Brain microvascular endothelial cell (primary cell): ENCODE measurements at regions not wholly inside any gene's neighbourhood (a gene's known extent, or its start where the extent isn't known, plus 50 kb on each side); places are given as distances from the start of the nearest gene placed in this dataset.

Experiments
- DNase-seq: peaks from one replicate; pipeline ENCODE4 v3.0.0-alpha.2; 2020
- H3K27ac ChIP-seq: fragments of 250-450 bp; sonication (Bioruptor Pico); 2 replicates; pipeline ENCODE4 v1.5.1; 2020; ENCODE audit warnings: mild to moderate bottlenecking, moderate library complexity
- H3K27me3 ChIP-seq: fragments of 250-450 bp; sonication (Bioruptor Pico); replicated peaks from 2 replicates; pipeline ENCODE4 v1.5.1; 2020; ENCODE audit warnings: mild to moderate bottlenecking
- H3K36me3 ChIP-seq: fragments of 250-450 bp; sonication (Bioruptor Pico); replicated peaks from 2 replicates; pipeline ENCODE4 v1.5.1; 2020; ENCODE audit warnings: mild to moderate bottlenecking
- H3K4me3 ChIP-seq: 2 replicates; pipeline ENCODE4 v1.5.1; 2011; ENCODE audit warnings: low read depth, mild to moderate bottlenecking, control low read depth, low read length, moderate library complexity
- in situ Hi-C: cut with HindIII; loops from 2 replicates; pipeline ENCODE4 v1.10.0; 2017; ENCODE audit warnings: low sequenced_read_pairs, low pct_ligation_motif_present
- TF ChIP-seq, protein P1 (sequence below): IDR thresholded peaks from 2 replicates; pipeline ENCODE4 v1.5.1; 2011; ENCODE audit warnings: low read depth, mild to moderate bottlenecking, moderate library complexity, low read length, control low read depth, inconsistent platforms; ENCODE audit errors: missing control alignments

DNA sequence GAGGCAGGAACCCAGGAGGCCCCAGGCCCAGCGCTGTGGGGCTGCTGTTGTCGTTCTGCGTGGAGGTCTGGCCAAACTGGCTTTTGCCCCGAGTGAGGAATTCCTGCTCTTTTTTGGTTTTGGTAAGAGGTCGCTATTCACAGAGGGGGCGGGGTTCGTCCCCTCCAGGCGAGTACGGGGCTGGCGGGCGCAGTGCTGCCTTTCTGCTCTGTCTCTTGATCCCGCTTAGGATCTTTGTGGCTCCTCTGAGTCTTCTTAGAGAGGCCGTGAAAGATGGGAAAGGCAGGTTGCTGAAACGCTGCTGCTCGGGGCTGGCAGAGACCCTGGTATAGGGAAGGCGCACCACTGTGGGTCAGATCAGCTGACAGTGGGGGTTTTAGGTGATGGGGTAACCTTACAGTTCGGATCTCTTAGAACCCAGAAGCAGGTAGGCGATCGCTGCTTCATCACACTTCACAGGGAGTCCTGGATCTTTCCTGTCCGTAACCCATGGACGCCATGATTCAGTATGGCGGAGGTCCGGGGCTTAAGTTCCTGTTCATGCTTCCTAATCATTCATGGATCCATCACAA, 136.7 kb downstream of the KIF20B start:
- no peaks in the 10 kb centered on the region for H3K27me3 ChIP-seq
- H3K27ac ChIP-seq: no peak overlapping the region
- TF ChIP-seq, protein P1, sequence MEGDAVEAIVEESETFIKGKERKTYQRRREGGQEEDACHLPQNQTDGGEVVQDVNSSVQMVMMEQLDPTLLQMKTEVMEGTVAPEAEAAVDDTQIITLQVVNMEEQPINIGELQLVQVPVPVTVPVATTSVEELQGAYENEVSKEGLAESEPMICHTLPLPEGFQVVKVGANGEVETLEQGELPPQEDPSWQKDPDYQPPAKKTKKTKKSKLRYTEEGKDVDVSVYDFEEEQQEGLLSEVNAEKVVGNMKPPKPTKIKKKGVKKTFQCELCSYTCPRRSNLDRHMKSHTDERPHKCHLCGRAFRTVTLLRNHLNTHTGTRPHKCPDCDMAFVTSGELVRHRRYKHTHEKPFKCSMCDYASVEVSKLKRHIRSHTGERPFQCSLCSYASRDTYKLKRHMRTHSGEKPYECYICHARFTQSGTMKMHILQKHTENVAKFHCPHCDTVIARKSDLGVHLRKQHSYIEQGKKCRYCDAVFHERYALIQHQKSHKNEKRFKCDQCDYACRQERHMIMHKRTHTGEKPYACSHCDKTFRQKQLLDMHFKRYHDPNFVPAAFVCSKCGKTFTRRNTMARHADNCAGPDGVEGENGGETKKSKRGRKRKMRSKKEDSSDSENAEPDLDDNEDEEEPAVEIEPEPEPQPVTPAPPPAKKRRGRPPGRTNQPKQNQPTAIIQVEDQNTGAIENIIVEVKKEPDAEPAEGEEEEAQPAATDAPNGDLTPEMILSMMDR: no peak
- no peaks in the 10 kb centered on the region for H3K36me3 ChIP-seq
- in situ Hi-C loops: no loop called here
- DNase-seq: no peak
- H3K4me3 ChIP-seq: peak overlapping the region; percentile 67

DNA sequence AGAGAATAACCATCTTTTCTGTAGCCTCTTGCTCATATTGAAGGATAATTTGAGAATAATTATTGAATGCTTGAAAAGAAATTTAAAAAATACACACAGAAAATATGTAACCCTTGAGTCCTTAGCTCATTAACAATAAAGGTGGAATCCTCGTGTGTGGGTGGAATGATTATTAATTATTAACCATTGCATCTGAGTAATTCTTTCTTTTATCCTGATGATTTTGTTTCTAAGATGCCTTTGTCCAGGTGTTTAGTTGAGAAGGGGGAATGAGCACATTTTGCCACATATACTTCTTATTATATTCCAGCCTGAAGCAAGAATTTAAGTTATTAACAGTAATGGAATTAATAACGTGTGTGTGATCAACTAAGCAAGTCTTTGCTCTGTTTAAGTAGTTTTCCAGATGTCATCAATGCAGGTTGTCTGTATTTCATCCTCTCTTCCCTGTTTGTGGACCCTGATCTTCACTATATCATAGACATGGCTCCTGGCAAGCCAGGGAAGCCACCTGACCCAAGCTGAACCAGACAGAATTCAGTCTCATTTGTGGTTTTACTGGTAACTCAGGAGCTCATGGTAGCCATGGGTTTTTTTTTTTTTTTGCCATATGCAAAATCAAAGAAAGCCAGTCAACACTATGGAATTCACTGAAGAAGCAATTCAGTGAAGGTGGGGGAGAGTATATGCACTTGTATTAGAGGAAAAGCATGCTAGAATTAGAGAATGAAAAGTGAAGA, 144.3 kb downstream of the KIF20B start:
- DNase-seq: peak; percentile 40
- no peak overlapping the region for H3K27ac ChIP-seq
- in situ Hi-C loops: no loop called here
- H3K27me3 ChIP-seq: no peaks in the 10 kb centered on the region
- H3K4me3 ChIP-seq: no peak overlapping the region
- TF ChIP-seq, protein P1: no peak
- H3K36me3 ChIP-seq: no peaks in the 10 kb centered on the region

GRCh38 chr10:89846281-89846630, 144.9 kb downstream of the KIF20B start:
- Histone ChIP-seq H3K36me3 (no peaks in the 10 kb centered on the region), H3K27ac (no peak overlapping the region), H3K27me3 (no peaks in the 10 kb centered on the region), H3K4me3 (no peak overlapping the region)
- in situ Hi-C loops: no loop called here
- TF ChIP-seq, protein P1: no peak
- DNase-seq: no peak

DNA sequence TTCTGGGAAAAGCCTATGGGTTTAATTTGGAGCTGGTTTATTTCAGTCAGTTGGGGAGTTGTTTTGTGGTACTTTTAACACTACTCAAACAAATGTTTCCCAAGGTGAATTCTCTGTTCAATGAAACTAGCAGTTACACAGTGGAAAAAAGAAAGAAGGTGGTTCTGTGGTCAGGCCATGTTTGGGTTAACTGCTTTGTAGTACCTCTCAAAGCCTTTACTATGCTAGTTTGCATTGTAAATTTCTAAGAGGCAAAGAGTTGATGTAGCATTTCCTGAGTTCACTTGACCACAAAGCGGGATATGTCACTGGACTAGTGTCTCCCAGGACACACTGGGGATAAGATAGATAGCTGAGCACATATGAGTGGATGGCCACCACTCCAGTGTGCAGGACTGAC, 145.4 kb downstream of the KIF20B start:
- Histone ChIP-seq H3K36me3 (no peaks in the 10 kb centered on the region), H3K27ac (no peak overlapping the region), H3K4me3 (no peak overlapping the region), H3K27me3 (no peaks in the 10 kb centered on the region)
- in situ Hi-C loops: no loop called here
- TF ChIP-seq, protein P1: no peak
- DNase-seq: no peak

DNA sequence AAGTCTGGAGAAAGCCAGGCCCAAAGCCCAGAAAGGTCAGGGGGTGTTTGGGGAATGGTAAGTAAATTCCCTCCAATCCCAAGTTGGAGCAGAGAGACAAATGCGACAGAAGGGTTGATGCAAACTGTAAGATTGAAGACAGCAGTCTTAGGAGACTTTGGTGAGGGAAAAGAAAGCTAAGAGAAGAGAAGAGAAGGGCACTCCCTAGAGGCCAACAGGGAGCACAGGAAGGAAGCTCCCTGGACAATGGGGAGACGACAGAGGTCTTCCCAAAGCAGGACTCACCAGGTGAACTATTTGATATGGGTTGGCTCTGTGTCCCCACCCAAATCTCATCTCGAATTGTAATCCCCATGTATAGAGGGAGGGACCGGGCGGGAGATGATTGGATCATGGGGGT, 151.5 kb downstream of the KIF20B start:
- TF ChIP-seq, protein P1: peak; percentile 12
- Histone ChIP-seq H3K36me3 (no peaks in the 10 kb centered on the region), H3K4me3 (no peak overlapping the region), H3K27ac (no peak overlapping the region), H3K27me3 (no peaks in the 10 kb centered on the region)
- in situ Hi-C loops: no loop called here
- DNase-seq: no peak
